Putamen (tissue), 1 donor: ENCODE measurements at regions not wholly inside any gene's neighbourhood (a gene's known extent, or its start where the extent isn't known, plus 50 kb on each side); places are given as distances from the start of the nearest gene placed in this dataset.
"Not testable (repeated sequence)": the region's sequence is repeated elsewhere in the genome, so short reads cannot be mapped to it uniquely, and the experiment has no call there.

Source experiments
- DNase-seq: peaks from one replicate; pipeline ENCODE4 v3.0.0-alpha.2; 2016; ENCODE audit warnings: low spot score

GRCh38 chr13:54706336-54706735 is 1677.7 kb downstream of the OLFM4 start:
- DNase-seq, result no peak

- DNase-seq, result no peak
These were observed 1680.9 kb downstream of the OLFM4 start for GRCh38 chr13:54709546-54709945.

GRCh38 chr13:54733639-54734038 is 1705.0 kb downstream of the OLFM4 start:
- no peak for DNase-seq

GRCh38 chr13:54737211-54737610 is 1708.6 kb downstream of the OLFM4 start:
- DNase-seq, result not testable (repeated sequence)

GRCh38 chr13:54742984-54743383 is 1714.4 kb downstream of the OLFM4 start:
- DNase-seq, result no peak

- no peak for DNase-seq
These were observed 1716.1 kb downstream of the OLFM4 start for GRCh38 chr13:54744747-54745146.

GRCh38 chr13:54750521-54750920 is 1721.9 kb downstream of the OLFM4 start:
- no peak for DNase-seq

GRCh38 chr13:54758795-54759194 is 1730.2 kb downstream of the OLFM4 start:
- no peak for DNase-seq

GRCh38 chr13:54768214-54768613 is 1739.6 kb downstream of the OLFM4 start:
- no peak for DNase-seq

- no peak for DNase-seq
These were observed 1747.0 kb downstream of the OLFM4 start for GRCh38 chr13:54775501-54776191.

GRCh38 chr13:54787754-54788153 is 1759.1 kb downstream of the OLFM4 start:
- no peak for DNase-seq

GRCh38 chr13:54799621-54800226 is 1771.1 kb downstream of the OLFM4 start:
- no peak for DNase-seq

- DNase-seq, result no peak
These were observed 1773.6 kb downstream of the OLFM4 start for GRCh38 chr13:54802226-54802625.

GRCh38 chr13:54805743-54806142 is 1777.1 kb downstream of the OLFM4 start:
- DNase-seq, result no peak

- not testable (repeated sequence) for DNase-seq
These were observed 1793.4 kb downstream of the OLFM4 start for GRCh38 chr13:54821938-54822470.

GRCh38 chr13:54829391-54830068 is 1800.9 kb downstream of the OLFM4 start:
- DNase-seq, result not testable (repeated sequence)

GRCh38 chr13:54836273-54836672 is 1807.7 kb downstream of the OLFM4 start:
- no peak for DNase-seq

- no peak for DNase-seq
These were observed 1813.1 kb downstream of the OLFM4 start for GRCh38 chr13:54841682-54842081.

- no peak for DNase-seq
These were observed 1816.8 kb downstream of the OLFM4 start for GRCh38 chr13:54845351-54845965.

- DNase-seq, result no peak
These were observed 1824.2 kb downstream of the OLFM4 start for GRCh38 chr13:54852831-54853230.

GRCh38 chr13:54859827-54860226 is 1831.2 kb downstream of the OLFM4 start:
- no peak for DNase-seq

- no peak for DNase-seq
These were observed 1846.5 kb downstream of the OLFM4 start for GRCh38 chr13:54875111-54875510.

- no peak for DNase-seq
These were observed 1850.4 kb downstream of the OLFM4 start for GRCh38 chr13:54879036-54879435.
